Stimulated activated CD8-positive, alpha-beta memory T cell treated with anti-CD3 and anti-CD28 coated beads, Interleukin-12 subunit alpha, Interleukin-12 subunit beta, amount 100 ng/mL, for 1 hour (primary cell): ENCODE measurements at regions not wholly inside any gene's neighbourhood (a gene's known extent, or its start where the extent isn't known, plus 50 kb on each side); places are given as distances from the start of the nearest gene placed in this dataset.

ENCODE experiments used
- DNase-seq: peaks from one replicate; pipeline ENCODE4 v3.0.0-alpha.2; 2020; ENCODE audit warnings: low read depth

- DNase-seq: no peak
These were observed 1227.7 kb downstream of the EFNB2 start for GRCh38 chr13:105307776-105308175.

- no peak for DNase-seq
These were observed 1237.6 kb downstream of the EFNB2 start for GRCh38 chr13:105297839-105298238.

GRCh38 chr13:105291987-105292386 lies 1243.5 kb downstream of the EFNB2 start:
- no peak for DNase-seq

- DNase-seq: no peak
These were observed 1244.9 kb downstream of the EFNB2 start for GRCh38 chr13:105290596-105290995.

- no peak for DNase-seq
These were observed 1249.9 kb downstream of the EFNB2 start for GRCh38 chr13:105285526-105285925.

- no peak for DNase-seq
These were observed 1252.8 kb downstream of the EFNB2 start for GRCh38 chr13:105282406-105283285.

- DNase-seq: no peak
These were observed 1256.5 kb downstream of the EFNB2 start for GRCh38 chr13:105278943-105279381.

- no peak for DNase-seq
These were observed 1258.9 kb downstream of the EFNB2 start for GRCh38 chr13:105276571-105276970.

GRCh38 chr13:105273665-105274222 lies 1261.7 kb downstream of the EFNB2 start:
- DNase-seq: no peak

GRCh38 chr13:105272660-105273631 lies 1262.5 kb downstream of the EFNB2 start:
- DNase-seq: no peak

- no peak for DNase-seq
These were observed 1268.8 kb downstream of the EFNB2 start for GRCh38 chr13:105266615-105267014.

GRCh38 chr13:105262579-105262978 lies 1272.9 kb downstream of the EFNB2 start:
- no peak for DNase-seq

- no peak for DNase-seq
These were observed 1276.0 kb downstream of the EFNB2 start for GRCh38 chr13:105259426-105259825.

GRCh38 chr13:105255472-105255871 lies 1280.0 kb downstream of the EFNB2 start:
- no peak for DNase-seq

GRCh38 chr13:105251293-105251692 lies 1284.2 kb downstream of the EFNB2 start:
- DNase-seq: no peak

GRCh38 chr13:105247830-105248229 lies 1287.6 kb downstream of the EFNB2 start:
- DNase-seq: no peak

- no peak for DNase-seq
These were observed 1295.1 kb downstream of the EFNB2 start for GRCh38 chr13:105240371-105240770.

GRCh38 chr13:105232439-105232838 lies 1303.0 kb downstream of the EFNB2 start:
- DNase-seq: no peak

- DNase-seq: no peak
These were observed 1303.5 kb downstream of the EFNB2 start for GRCh38 chr13:105232006-105232405.

- no peak for DNase-seq
These were observed 1303.9 kb downstream of the EFNB2 start for GRCh38 chr13:105231579-105231978.

GRCh38 chr13:105220881-105221280 lies 1314.6 kb downstream of the EFNB2 start:
- DNase-seq: no peak

GRCh38 chr13:105220063-105220462 lies 1315.4 kb downstream of the EFNB2 start:
- DNase-seq: no peak
